ENCODE measurements at regions not wholly inside any gene's neighbourhood (a gene's known extent, or its start where the extent isn't known, plus 50 kb on each side); places are given as distances from the start of the nearest gene placed in this dataset.
"Not testable (repeated sequence)": the region's sequence is repeated elsewhere in the genome, so short reads cannot be mapped to it uniquely, and the experiment has no call there.

DNA sequence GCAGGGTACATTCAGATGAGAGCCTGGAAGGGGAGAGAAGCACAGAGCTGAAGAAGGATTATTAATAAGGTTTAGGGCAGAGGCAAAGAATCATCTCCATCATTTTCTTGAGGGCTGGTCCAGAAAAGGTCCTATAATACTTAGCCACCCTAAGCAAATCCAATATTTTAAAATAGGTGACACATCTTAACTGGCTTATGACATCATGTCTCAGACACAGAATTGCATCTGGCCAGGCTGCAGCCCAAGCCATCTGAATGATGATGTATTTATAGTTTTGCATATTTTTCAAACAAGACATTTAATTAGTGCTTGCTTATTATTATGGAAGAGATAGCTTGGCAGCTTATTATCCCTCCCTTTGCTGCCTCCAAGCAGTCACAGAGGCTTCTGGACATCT, 571.3 kb downstream of the SUCLG1 start:
- no peak for DNase-seq

DNA sequence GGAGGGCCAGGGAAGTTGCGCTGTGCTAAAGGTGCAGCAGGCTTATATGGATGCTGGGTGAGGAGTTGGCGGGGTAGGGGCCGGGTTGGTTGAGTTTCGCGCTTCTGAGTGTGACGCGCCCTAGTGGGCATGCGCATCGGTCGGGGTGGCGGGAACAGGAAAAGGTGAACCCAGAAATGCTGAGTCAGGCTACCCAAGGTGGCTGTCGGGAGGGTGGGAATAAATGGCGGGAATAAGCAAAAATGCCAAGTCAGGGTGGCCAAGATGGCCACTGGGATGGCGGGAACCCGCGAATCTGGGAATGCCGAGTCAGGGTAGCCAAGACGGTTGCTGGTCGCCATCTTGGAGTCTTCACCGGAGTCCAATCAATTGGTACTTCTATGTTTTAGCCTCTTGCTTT, 580.0 kb downstream of the SUCLG1 start:
- DNase-seq, result no peak

DNA sequence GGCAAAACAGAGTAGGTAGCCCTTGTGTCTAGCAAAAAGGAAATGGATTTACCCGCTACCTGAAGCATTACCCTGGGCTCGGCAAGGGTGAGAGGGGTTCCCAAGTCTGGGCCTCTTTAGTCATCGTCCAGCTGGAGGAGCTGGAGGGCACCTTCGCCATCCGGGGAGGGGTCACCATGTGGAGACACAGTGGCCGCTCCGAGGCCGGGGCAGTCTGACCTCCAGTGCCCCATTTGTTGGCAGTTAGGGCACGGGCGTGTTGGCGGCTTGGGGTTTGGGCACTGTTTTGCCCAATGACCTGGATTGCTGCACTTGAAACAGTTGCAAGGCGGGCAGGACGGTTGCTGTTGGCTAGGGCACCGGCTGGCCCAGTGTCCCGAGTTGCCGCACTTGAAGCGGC, 581.8 kb downstream of the SUCLG1 start:
- not testable (repeated sequence) for DNase-seq

DNA sequence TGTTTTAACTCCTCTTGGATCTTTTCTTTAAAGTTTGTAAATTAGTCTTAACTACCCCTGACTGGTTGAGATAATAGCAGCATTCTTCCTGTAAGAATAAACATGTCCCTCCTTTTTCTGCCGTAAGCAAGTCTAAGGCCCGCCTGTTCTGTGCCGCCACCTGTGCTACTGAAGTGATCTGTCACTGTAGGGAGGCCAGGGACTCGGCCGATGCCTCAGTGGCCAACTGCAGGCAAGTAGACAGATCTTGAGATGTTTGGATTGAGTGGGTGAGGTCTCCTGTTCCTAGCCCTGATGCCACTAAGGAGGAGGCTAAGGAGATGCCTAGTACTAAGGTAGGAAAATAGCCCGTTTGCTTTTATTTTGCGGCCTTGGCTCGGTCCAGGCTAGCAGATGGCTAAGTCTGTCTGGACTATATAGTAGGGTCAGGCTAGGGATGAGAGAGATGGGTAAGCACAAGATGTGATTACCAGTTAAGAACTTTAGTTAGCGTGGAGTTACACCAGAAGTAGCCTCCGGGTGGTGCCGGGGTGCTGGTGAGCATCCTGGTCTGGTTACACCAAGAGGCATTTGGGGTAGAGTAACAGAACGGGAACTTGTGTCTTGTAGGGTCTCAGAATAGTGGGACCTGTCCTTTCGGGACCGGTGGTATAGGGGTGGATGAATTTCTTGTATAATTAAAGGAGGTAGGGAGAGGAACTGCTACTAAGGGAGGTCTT, 584.2 kb downstream of the SUCLG1 start:
- DNase-seq, result no peak

DNA sequence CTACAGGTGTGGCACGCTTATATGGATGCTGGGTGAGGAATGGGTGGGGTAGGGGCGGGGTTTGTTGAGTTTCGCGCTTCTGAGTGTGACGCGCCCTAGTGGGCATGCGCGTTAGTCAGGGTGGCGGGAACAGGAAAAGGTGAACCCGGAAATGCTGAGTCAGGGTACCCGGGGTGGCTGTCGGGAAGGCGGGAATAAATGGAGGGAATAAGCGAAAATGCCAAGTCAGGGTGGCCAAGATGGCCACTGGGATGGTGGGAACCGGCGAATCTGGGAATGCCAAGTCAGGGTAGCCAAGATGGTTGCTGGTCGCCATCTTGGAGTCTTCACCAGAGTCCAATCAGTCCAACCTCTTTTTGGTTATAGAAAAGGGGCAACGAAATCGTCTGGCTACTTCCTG, 585.0 kb downstream of the SUCLG1 start:
- DNase-seq, result no peak

DNA sequence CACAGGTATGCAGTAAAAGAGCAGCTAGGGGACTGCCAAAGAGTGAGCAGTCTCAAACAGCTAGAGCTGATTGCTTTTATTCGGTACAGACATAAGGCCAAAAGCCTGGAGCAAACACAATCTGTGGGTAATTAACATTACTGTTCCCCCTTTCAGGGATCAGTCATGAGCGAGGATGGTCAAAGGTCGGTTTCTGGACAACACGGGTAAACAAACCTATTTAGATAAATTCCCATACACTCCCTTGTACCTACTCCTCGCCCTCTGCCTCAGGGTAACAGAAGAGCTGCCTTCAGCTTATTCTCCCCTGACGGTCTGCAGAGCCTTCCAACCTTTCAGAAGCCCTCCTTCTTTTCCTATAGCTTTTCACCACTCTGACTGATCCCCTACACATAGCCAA, 586.0 kb downstream of the SUCLG1 start:
- no peak for DNase-seq

DNA sequence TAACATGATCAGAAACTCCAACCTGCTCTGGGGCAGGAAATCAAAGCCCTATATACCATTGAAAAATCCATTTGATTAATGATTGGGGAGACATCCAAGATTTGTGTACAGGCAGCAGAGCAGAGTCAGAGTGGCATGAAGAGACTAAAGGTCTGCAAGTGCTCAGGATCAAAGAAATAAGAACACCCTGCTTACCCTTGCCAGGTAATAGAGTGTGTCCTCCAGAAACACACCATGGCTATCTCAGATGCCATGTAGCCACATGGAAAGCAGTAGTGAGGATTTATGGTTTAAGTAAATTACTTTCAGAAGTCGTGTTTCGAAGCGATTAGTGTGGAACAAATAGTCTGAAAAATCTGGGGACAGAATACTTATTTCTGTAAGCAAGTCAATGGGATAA, 592.9 kb downstream of the SUCLG1 start:
- no peak for DNase-seq

DNA sequence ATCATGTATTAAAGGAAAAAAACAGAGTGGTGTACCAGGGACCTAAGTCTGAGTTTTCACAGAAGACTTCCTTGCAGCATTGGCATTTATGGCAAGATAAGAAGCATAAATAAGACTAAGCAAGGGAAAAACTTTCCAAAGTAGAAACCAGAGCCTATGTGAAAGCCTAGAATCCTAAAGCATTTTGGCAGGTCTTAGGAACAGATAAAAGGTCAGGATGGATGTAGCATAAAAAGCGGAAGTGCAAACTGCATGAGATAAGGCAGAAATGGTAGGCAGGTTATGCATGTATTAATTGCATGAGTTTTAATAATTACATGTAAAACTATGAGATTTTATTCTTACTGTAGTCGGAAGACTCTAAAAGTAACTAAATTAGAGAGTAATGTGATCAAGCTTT, 596.5 kb downstream of the SUCLG1 start:
- DNase-seq, result no peak

DNA sequence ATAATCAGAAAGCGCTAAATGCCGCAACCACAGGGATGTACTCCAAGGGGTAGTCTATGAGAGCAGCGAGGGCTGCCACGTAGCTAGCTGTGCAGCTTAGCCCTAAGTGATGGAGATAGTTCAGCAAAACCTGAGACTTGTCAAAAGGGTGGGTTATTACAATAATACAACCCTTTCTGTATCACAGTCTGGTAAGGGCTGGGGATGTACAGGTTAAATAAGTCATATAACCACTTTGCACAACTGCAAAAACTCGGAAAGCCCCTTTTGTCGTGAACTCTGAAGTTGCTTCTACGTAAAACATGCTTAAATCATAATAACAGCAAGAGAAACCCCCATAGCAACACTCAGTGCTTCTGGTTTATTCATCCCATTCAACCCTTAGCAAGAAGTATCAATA, 598.8 kb downstream of the SUCLG1 start:
- DNase-seq, result no peak

DNA sequence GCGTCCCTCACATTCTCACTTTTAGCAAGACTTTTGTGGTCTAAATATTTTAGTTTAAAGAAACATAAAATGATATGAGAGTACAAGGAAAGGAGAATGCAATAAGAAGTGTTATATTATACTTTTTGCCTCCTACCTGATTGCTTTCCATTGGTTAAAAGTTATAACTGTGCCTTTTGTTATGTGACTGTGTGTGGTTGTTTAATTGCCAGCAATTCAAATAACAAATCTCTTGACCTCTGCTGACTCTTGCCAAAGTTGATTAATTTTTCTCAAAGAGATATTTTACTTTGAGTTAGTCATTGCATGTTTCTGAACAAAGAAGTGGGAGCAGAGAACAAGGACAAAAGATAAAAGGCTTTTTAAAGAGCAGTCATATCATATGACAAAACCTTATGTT, 599.5 kb downstream of the SUCLG1 start:
- no peak for DNase-seq

DNA sequence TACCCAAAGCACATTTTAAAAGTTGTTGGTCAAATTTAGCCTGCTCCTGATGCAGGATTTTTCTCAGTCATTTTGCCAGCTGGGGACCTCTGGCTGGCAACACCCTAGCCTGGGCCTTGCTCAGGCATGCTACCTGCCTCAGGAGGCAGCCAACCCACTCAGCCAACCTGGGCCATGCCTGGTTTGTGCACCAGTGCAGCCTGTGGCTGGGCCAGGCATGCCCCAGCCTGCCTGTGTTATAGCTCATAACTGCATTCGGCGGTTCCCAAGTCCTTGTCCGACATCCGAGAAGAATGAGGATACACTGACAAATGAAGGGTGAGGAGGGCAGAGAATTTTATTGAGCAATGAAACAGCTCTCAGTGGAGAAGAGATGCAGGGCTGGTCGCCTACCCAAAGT, 608.0 kb downstream of the SUCLG1 start:
- no peak for DNase-seq

DNA sequence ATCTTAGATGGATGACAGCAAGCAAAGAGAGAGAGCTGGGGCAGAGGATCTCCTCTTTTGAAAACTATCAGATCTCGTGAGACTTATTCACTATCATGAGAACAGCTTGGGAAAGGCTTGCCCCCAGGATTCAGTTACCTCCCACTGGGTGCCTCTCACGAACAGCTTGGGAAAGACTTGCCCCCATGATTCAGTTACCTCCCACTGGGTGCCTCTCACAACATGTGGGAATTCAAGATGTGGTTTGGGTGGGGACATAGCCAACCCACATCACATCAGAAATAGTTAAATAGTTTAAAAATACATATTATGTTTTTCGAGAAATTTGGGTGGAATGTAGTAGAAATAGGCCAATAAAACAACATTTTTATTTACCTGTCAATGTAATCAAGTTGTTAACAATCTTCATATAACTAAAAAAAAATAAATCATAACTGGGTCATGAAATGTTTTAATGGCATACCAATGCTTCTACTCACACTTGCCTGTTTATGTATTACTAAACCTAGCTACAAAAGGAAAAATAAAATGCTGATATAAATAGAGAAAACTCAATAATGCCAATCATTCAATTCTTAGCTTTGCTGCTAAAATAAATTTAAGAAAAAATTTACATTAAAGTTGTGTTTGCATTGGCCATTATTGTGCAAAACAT, 608.9 kb downstream of the SUCLG1 start:
- no peak for DNase-seq

DNA sequence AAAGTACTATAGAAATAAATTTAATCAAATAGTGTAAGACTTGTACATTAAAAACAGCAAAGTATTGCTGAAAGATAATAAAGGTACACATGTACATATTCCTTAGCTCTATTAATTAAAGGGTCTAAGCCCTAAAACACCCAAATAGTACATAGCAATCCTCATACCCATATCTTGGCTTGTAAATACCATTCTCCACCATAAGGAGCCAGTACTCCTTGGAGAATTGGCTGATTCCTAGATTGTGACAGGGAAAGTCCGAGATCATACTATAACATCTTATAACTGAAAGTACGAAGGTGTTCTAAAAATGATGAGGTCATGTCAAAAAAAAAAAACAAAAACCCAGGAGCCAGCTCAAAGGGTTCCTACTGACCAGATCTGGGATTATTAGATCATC, 614.6 kb downstream of the SUCLG1 start:
- DNase-seq, result no peak

DNA sequence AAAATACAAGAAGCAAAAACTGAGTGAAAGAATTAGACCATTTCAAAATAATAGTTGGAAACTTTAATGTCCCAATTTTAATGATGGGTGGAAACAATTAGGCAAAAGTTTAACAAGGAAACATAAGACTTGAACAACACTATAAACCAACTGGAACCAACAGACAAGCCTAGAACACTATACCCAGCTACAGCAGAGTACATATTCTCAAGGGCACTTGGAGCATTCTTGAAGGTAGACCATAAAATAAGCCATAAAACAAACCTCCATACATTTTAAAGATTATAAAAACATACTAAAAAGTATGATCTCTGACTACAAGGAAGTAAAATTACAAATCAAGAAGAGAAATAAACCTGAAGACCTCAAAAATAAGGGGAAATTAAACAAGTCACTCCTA, 616.7 kb downstream of the SUCLG1 start:
- no peak for DNase-seq

DNA sequence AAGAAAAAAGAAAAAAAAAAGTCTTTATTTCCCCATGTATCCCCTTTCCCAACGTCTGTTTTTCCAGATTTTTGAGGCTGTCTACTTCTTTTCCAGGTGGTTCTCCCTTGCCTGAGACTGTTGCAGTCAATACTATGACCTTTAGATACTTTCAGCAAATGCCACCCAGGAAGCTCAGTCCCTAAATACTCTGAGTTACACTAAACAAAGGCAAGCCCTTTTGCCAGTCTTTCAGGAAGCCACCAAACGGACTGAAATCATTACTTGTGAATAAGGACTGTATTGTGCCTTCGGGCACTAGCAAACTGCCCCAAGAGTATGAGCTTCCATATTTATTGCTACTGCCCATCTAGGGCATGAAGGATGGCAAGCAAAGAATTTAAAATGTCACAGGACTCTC, 621.3 kb downstream of the SUCLG1 start:
- no peak for DNase-seq

DNA sequence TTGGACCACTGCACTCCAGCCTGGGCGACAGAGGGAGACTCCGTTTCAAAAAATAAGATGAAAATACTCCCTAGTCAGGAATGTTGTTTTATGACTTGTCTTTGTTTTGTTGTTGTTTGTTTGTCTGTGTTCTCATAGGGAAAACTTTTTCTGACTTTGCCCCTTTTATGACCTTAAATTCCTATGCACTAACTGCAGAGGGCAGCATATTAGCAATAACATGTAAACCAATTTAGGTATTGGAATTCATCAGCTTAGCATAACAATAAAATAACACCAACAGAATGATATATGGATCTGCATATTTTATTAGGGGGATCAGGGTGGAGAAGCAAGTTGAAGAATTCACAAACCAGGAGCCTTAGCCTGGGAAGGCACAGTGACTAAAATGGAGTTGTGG, 631.5 kb downstream of the SUCLG1 start:
- DNase-seq, result no peak

DNA sequence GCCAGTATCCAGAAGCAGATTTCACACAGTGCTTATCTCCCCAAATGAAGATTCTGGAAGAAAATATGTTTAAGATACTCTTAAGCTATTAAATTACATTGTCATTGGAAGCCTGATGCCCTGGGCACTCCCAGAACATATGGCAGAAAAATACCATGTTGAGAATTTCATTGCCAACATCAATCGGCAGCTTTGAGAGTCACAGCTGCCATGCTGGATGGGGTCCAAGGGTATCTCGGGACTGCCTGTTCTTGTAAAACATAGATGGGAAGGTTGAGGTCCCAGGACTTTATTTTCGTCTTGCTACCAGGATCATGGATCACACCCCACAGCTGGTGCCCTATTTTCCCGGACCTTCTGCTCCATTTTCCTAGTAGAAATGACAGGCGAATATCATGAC, 632.5 kb downstream of the SUCLG1 start:
- DNase-seq, result no peak

DNA sequence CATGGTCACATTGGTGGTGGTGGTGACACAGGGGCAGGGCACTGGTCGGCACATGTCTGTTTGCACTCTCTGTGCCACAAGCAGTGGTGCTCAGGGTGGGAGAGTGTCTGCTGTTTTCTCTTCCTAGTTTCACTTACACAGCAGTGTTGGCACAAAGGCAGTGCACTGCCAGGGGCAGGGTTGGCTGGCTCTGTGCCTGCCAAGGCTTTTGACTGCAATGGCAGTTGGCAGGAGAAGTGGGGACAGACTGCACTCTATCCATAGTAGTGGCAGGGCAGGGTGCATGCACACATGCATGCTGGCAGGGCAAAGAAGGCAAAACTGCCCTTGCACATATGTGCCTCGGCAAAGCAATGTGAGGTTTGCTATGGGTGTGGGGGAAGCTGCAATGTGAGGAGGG, 635.9 kb downstream of the SUCLG1 start:
- peak in 3 of 56 donors; percentile 1 to 11 (median 3) for DNase-seq

DNA sequence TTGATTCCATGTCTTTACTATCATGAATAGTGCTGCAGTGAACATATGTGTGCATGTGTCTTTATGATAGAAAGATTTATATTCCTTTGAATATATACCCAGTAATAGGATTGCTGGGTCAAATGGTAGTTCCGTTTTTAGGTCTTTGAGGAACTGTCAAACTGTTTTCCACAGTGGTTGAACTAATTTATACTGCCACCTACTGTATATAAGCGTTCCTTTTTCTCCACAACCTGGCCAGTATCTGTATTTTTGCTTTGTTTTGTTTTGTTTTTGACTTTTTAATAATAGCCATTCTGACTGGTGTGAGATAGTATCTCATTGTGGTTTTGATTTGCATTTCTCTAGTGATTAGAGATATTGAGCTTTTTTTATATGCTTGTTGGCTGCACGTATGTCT, 641.6 kb downstream of the SUCLG1 start:
- DNase-seq, result no peak

DNA sequence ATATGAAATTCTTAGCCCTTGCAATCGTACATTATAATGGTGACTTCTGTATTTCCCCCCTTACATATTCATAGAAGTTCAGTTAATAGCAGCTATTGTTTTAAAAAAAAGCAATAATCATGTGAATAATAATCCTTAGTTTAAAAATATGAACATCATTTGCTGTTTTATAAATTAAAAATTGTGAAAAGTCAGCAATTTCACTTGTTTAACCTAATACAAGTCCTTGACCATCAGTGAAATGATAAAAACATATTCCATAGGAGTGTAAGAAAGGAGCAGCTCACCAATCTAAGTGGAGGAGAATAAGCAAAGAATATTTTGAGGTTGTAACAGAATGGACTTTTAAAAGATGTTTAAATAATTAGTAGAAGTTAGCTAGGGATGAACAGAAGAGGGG, 650.2 kb downstream of the SUCLG1 start:
- DNase-seq, result no peak

DNA sequence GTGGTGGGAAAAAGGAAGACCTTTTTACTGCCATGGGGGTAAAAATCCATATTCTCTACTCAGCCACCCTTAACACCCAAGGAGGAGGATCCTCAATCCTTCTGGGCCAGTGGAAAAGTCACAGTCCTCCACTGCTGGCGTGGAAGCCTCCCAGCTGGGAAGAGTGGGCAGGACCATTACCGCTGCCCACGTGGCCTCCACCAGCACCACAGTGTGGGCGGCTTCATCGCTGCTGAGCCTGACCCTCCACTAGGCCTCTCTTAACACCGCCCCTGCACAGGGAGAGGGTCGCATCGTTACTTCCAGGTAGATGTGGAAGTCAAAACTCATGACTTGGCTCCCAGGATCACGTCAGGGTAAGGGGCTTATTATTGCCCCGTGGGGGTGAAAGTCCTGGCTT, 656.5 kb downstream of the SUCLG1 start:
- DNase-seq, result no peak

DNA sequence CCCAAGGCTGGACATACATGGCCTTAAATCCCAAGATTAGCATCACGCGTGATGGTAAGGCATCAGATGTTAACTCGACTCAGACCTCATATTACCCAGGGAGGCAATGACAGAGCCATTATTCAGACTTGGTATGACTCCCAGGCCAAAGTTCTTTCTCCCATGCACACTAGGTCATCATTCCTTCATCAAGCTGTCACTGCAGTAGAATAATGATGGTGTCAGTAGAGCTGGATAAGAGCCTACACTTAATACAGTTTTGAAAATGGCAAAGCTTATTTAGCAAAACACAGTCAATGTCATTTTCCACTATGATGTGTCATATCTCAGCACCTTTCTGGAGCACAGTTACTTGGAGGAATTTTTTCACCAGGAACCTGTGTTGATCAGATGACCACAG, 663.3 kb downstream of the SUCLG1 start:
- DNase-seq, result no peak

DNA sequence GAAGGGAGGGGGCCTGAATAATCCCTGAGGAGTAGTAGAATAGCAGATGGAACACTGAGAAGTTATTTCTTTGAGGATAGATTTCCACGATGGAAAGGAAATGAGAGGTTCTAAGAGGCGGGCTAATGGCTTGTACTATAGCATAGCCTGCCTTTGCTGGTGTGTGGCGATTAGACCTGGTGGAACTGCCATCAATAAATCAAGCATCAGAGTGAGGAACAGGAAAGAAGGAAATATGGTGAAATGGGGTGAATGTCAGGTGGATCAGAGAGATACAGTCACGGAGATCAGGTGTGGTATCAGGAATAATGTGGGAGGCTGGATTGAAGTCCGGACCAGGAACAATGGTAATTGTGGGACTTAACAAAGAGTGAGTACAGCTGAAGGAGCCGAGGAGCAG, 668.6 kb downstream of the SUCLG1 start:
- DNase-seq, result not testable (repeated sequence)

DNA sequence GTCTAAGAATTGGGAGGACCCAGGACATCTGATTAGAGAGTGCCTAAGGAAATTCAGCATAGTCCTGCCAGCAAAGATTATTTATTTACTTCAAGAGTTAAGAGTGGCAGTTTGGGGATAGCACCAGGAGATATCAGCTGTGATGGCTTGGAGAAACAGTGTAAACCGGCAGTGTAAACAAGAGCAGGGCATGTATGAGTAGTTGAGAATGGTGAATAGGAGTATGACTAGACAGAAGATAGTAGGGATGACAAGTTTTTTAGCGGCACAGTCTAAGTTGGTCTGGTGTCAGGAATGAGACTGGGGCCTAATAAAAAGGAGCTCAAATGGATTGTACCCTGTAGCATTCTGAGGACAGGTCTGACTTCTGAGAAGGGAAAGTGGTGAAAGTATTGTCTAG, 669.4 kb downstream of the SUCLG1 start:
- DNase-seq, result not testable (repeated sequence)

All from amygdala (tissue), 56 donors.